ENCODE measurements at regions not wholly inside any gene's neighbourhood (a gene's known extent, or its start where the extent isn't known, plus 50 kb on each side); places are given as distances from the start of the nearest gene placed in this dataset.

- 35 to 48% methylated on average over 3 of the region's 3 CpGs for WGBS, 2 donors
- peak in 2 of 9 donors; percentile 15 to 21 for TF ChIP-seq CTCF (IDR thresholded peaks at IDR 0.05)
- no peak for ATAC-seq
- no peaks in the 10 kb centered on the region for H3K27me3 ChIP-seq
- no peak overlapping the region for H3K4me3 ChIP-seq
- no peaks in the 10 kb centered on the region for H3K36me3 ChIP-seq
- no peaks in the 10 kb centered on the region for H3K9me3 ChIP-seq
- no peak for DNase-seq
- no peak overlapping the region for H3K27ac ChIP-seq
- H3K4me1 ChIP-seq, result no peaks in the 10 kb centered on the region
- intact Hi-C loops (cut with DNase I), result no loop called here
These were observed 84.0 kb downstream of the NAA11 start for GRCh38 chr4:79241846-79242245.

- 16 to 56% methylated on average over 2 of the region's 2 CpGs for WGBS, 2 donors
- no peak for TF ChIP-seq CTCF (IDR thresholded peaks at IDR 0.05)
- no peak overlapping the region for H3K4me3 ChIP-seq
- DNase-seq (no peak), ATAC-seq (no peak)
- no peaks in the 10 kb centered on the region for H3K27me3 ChIP-seq
- no peaks in the 10 kb centered on the region for H3K36me3 ChIP-seq
- H3K9me3 ChIP-seq, result no peaks in the 10 kb centered on the region
- no peaks in the 10 kb centered on the region for H3K4me1 ChIP-seq
- intact Hi-C loops (cut with DNase I), result no loop called here
- H3K27ac ChIP-seq, result no peak overlapping the region
These were observed 88.0 kb downstream of the NAA11 start for GRCh38 chr4:79237851-79238250.

GRCh38 chr4:79236785-79237184 lies 89.1 kb downstream of the NAA11 start:
- no peak for TF ChIP-seq CTCF (IDR thresholded peaks at IDR 0.05)

GRCh38 chr4:79235095-79235494 lies 90.8 kb downstream of the NAA11 start:
- 67 to 79% methylated on average over 4 of the region's 4 CpGs for WGBS, 2 donors
- no peaks in the 10 kb centered on the region for H3K36me3 ChIP-seq
- no peak for TF ChIP-seq CTCF (IDR thresholded peaks at IDR 0.05)
- no peaks in the 10 kb centered on the region for H3K4me1 ChIP-seq
- DNase-seq (no peak), ATAC-seq (no peak)
- H3K27me3 ChIP-seq, result no peaks in the 10 kb centered on the region
- intact Hi-C loops (cut with DNase I), result no loop called here
- H3K27ac ChIP-seq, result no peak overlapping the region
- H3K9me3 ChIP-seq, result no peaks in the 10 kb centered on the region
- no peak overlapping the region for H3K4me3 ChIP-seq

More at GRCh38 chr4:79236785-79237184, 89.1 kb downstream of the NAA11 start:
- 75 to 90% methylated on average over 1 of the region's 1 CpG for WGBS, 2 donors
- ATAC-seq, result no peak
- H3K36me3 ChIP-seq, result no peaks in the 10 kb centered on the region
- no peak for DNase-seq
- H3K4me3 ChIP-seq, result no peak overlapping the region
- no peaks in the 10 kb centered on the region for H3K27me3 ChIP-seq
- H3K27ac ChIP-seq, result no peak overlapping the region
- no peaks in the 10 kb centered on the region for H3K4me1 ChIP-seq
- intact Hi-C loops (cut with DNase I), result no loop called here
- no peaks in the 10 kb centered on the region for H3K9me3 ChIP-seq

GRCh38 chr4:79233820-79234219 lies 92.0 kb downstream of the NAA11 start:
- Histone ChIP-seq H3K27me3 (no peaks in the 10 kb centered on the region), H3K4me3 (no peak overlapping the region), H3K27ac (no peak overlapping the region), H3K36me3 (no peaks in the 10 kb centered on the region), H3K9me3 (peaks cover 0 to 2% (median 0%) of the 10 kb centered on the region in 11 donors), H3K4me1 (no peaks in the 10 kb centered on the region)
- DNase-seq, result no peak
- TF ChIP-seq CTCF (IDR thresholded peaks at IDR 0.05), result no peak
- WGBS, 2 donors, result 84 to 86% methylated on average over 2 of the region's 2 CpGs
- intact Hi-C loops (cut with DNase I), result no loop called here
- ATAC-seq, result no peak
